IPS DF 4.7 (cell line): ENCODE measurements at regions not wholly inside any gene's neighbourhood (a gene's known extent, or its start where the extent isn't known, plus 50 kb on each side); places are given as distances from the start of the nearest gene placed in this dataset.

Source experiments
- DNase-seq: peaks from one replicate; pipeline ENCODE4 v3.0.0-alpha.2; 2013; ENCODE audit warnings: low spot score; ENCODE audit errors: extremely low read depth

GRCh38 chr2:12400543-12400942 is 316.2 kb upstream of the TRIB2 start:
- DNase-seq = no peak

GRCh38 chr2:12402440-12403139 is 314.1 kb upstream of the TRIB2 start:
- DNase-seq = no peak

GRCh38 chr2:12404497-12404896 is 312.2 kb upstream of the TRIB2 start:
- DNase-seq = no peak

GRCh38 chr2:12407160-12407559 is 309.6 kb upstream of the TRIB2 start:
- DNase-seq = no peak

GRCh38 chr2:12412898-12413305 is 303.8 kb upstream of the TRIB2 start:
- DNase-seq = no peak

GRCh38 chr2:12415536-12415935 is 301.2 kb upstream of the TRIB2 start:
- DNase-seq = no peak

GRCh38 chr2:12416600-12416999 is 300.1 kb upstream of the TRIB2 start:
- no peak for DNase-seq

- DNase-seq = no peak
Observed at GRCh38 chr2:12417786-12418185, 298.9 kb upstream of the TRIB2 start.

GRCh38 chr2:12419803-12420202 is 296.9 kb upstream of the TRIB2 start:
- DNase-seq = no peak

GRCh38 chr2:12421046-12421445 is 295.7 kb upstream of the TRIB2 start:
- DNase-seq = no peak

GRCh38 chr2:12424219-12424618 is 292.5 kb upstream of the TRIB2 start:
- DNase-seq = no peak

- no peak for DNase-seq
Observed at GRCh38 chr2:12424809-12425208, 291.9 kb upstream of the TRIB2 start.

- no peak for DNase-seq
Observed at GRCh38 chr2:12428324-12428723, 288.4 kb upstream of the TRIB2 start.

GRCh38 chr2:12428786-12429185 is 287.9 kb upstream of the TRIB2 start:
- no peak for DNase-seq

- DNase-seq = no peak
Observed at GRCh38 chr2:12429779-12430406, 286.8 kb upstream of the TRIB2 start.

GRCh38 chr2:12430407-12431133 is 286.2 kb upstream of the TRIB2 start:
- DNase-seq = no peak

- DNase-seq = no peak
Observed at GRCh38 chr2:12432985-12433625, 283.6 kb upstream of the TRIB2 start.

- DNase-seq = no peak
Observed at GRCh38 chr2:12433626-12433990, 283.1 kb upstream of the TRIB2 start.

GRCh38 chr2:12434630-12435098 is 282.1 kb upstream of the TRIB2 start:
- DNase-seq = no peak

GRCh38 chr2:12435430-12436222 is 281.1 kb upstream of the TRIB2 start:
- DNase-seq = no peak

- no peak for DNase-seq
Observed at GRCh38 chr2:12436483-12436882, 280.3 kb upstream of the TRIB2 start.
